GM23338 (cell line): ENCODE measurements at regions not wholly inside any gene's neighbourhood (a gene's known extent, or its start where the extent isn't known, plus 50 kb on each side); places are given as distances from the start of the nearest gene placed in this dataset.

Source experiments
- ATAC-seq: fragments of 200-7000 bp; cut with Tn5 transposase; 3 replicates; pipeline ENCODE4 v1.9.1; 2020
- DNase-seq: peaks from one replicate; pipeline ENCODE4 v3.0.0-alpha.2; 2015; ENCODE audit warnings: low spot score
- H2AFZ ChIP-seq: fragments of 200-600 bp; sonication (generic); 2 replicates; pipeline ENCODE4 v1.8.0; 2016; ENCODE audit warnings: antibody characterized with exemption, mild to moderate bottlenecking, moderate library complexity
- H3F3A ChIP-seq: fragments of 200-600 bp; sonication (generic); replicated peaks from 2 replicates; pipeline ENCODE4 v1.8.0; 2017; ENCODE audit warnings: antibody characterized with exemption, mixed run types, low read depth
- H3K27ac ChIP-seq: fragments of 200-600 bp; sonication (generic); 2 replicates; pipeline ENCODE4 v1.6.1; 2016; ENCODE audit warnings: low read depth
- H3K27me3 ChIP-seq: fragments of 200-600 bp; sonication (generic); 2 replicates; pipeline ENCODE4 v1.8.0; 2016; ENCODE audit warnings: mild to moderate bottlenecking, mixed run types, moderate library complexity; ENCODE audit not compliant: insufficient read depth
- H3K36me3 ChIP-seq: fragments of 200-600 bp; sonication (generic); 2 replicates; pipeline ENCODE4 v1.8.0; 2016; ENCODE audit warnings: mild to moderate bottlenecking; ENCODE audit not compliant: insufficient read depth
- H3K4me1 ChIP-seq: fragments of 200-600 bp; sonication (generic); 2 replicates; pipeline ENCODE4 v1.8.0; 2016; ENCODE audit warnings: mild to moderate bottlenecking, moderate library complexity; ENCODE audit not compliant: insufficient read depth
- H3K4me2 ChIP-seq: fragments of 200-600 bp; sonication (generic); 2 replicates; pipeline ENCODE4 v1.7.1; 2017; ENCODE audit warnings: mixed run types
- H3K4me3 ChIP-seq: fragments of 200-600 bp; sonication (generic); 2 replicates; pipeline ENCODE4 v1.6.1; 2016; ENCODE audit warnings: mixed run types
- H3K79me2 ChIP-seq: fragments of 200-600 bp; sonication (generic); replicated peaks from 2 replicates; pipeline ENCODE4 v1.8.0; 2017; ENCODE audit warnings: mild to moderate bottlenecking; ENCODE audit not compliant: insufficient read depth
- H3K9me2 ChIP-seq: fragments of 200-600 bp; sonication (generic); 2 replicates; pipeline ENCODE4 v1.8.0; 2017; ENCODE audit not compliant: insufficient read depth
- H4K20me1 ChIP-seq: fragments of 200-600 bp; sonication (generic); replicated peaks from 2 replicates; pipeline ENCODE4 v1.8.0; 2017; ENCODE audit warnings: mild to moderate bottlenecking; ENCODE audit not compliant: insufficient read depth
- H3K27ac Mint-ChIP-seq: 2 replicates; pipeline ENCODE4 v1.8.0; 2020; ENCODE audit warnings: inconsistent platforms, mild to moderate bottlenecking, moderate library complexity, mixed read lengths
- H3K27me3 Mint-ChIP-seq: 3 replicates; pipeline ENCODE4 v1.8.0; 2022; ENCODE audit warnings: low read depth, mild to moderate bottlenecking, moderate library complexity, mixed read lengths, inconsistent platforms; ENCODE audit not compliant: insufficient read depth, poor library complexity
- H3K36me3 Mint-ChIP-seq: 3 replicates; pipeline ENCODE4 v1.8.0; 2021; ENCODE audit warnings: low read depth, mild to moderate bottlenecking, inconsistent platforms, moderate library complexity, mixed read lengths
- H3K4me1 Mint-ChIP-seq: 3 replicates; pipeline ENCODE4 v1.8.0; 2020; ENCODE audit warnings: mild to moderate bottlenecking, inconsistent platforms, mixed read lengths
- H3K4me3 Mint-ChIP-seq: 3 replicates; pipeline ENCODE4 v1.8.0; 2021; ENCODE audit warnings: moderate library complexity, mild to moderate bottlenecking, inconsistent platforms, mixed read lengths
- H3K9me3 Mint-ChIP-seq: 3 replicates; pipeline ENCODE4 v1.8.0; 2020; ENCODE audit warnings: moderate library complexity, mild to moderate bottlenecking, inconsistent platforms, mixed read lengths
- EZH2 ChIP-seq: fragments of 200-600 bp; sonication (generic); IDR thresholded peaks from one replicate; pipeline ENCODE4 v1.8.0; 2017; ENCODE audit warnings: antibody characterized with exemption, mild to moderate bottlenecking, low read depth; ENCODE audit not compliant: unreplicated experiment
- EZH2phosphoT487 ChIP-seq: fragments of 200-600 bp; sonication (generic); IDR thresholded peaks from one replicate; pipeline ENCODE4 v1.8.1; 2018; ENCODE audit warnings: antibody characterized with exemption; ENCODE audit not compliant: unreplicated experiment
- JUNB ChIP-seq: IDR thresholded peaks from one replicate; pipeline ENCODE4 v1.6.1; 2016; ENCODE audit warnings: antibody characterized with exemption; ENCODE audit not compliant: unreplicated experiment
- NANOG ChIP-seq: IDR thresholded peaks from 2 replicates; pipeline ENCODE4 v1.6.1; 2016; ENCODE audit warnings: antibody characterized with exemption, borderline replicate concordance
- POLR2AphosphoS5 ChIP-seq: IDR thresholded peaks from 2 replicates; pipeline ENCODE4 v1.6.1; 2016; ENCODE audit warnings: antibody characterized with exemption, low read depth
- STAT1 ChIP-seq: IDR thresholded peaks from one replicate; pipeline ENCODE4 v1.6.1; 2016; ENCODE audit warnings: antibody characterized with exemption; ENCODE audit not compliant: unreplicated experiment
- ZNF114 ChIP-seq: fragments of 250-450 bp; sonication (Bioruptor Pico); IDR thresholded peaks from 2 replicates; pipeline ENCODE4 v1.5.0; 2020; ENCODE audit warnings: mild to moderate bottlenecking, moderate library complexity
- ZNF331 ChIP-seq: fragments of 250-450 bp; sonication (Bioruptor Pico); IDR thresholded peaks from 2 replicates; pipeline ENCODE4 v1.5.0; 2020; ENCODE audit warnings: low read depth, mild to moderate bottlenecking, moderate library complexity
- TF ChIP-seq, protein P1 (sequence below): IDR thresholded peaks from 2 replicates; pipeline ENCODE4 v1.6.1; 2016; ENCODE audit warnings: antibody characterized with exemption
- TF ChIP-seq, protein P2 (sequence below): IDR thresholded peaks from one replicate; pipeline ENCODE4 v1.6.1; 2018; ENCODE audit warnings: antibody characterized with exemption; ENCODE audit not compliant: unreplicated experiment
- TF ChIP-seq, protein P3 (sequence below), 2 experiments: fragments of 200-600 bp in 1 of 2; sonication (generic) in 1 of 2; conservative IDR thresholded peaks; 2 replicates each; pipeline versions ENCODE4 v1.5.1 to v1.6.1; 2016 to 2017; ENCODE audit warnings: antibody characterized with exemption in 2 of 2, low read depth in 2 of 2, mild to moderate bottlenecking in 2 of 2, moderate library complexity in 1 of 2
- TF ChIP-seq, protein P4 (sequence below): fragments of 250-450 bp; sonication (Bioruptor Pico); IDR thresholded peaks from 2 replicates; pipeline ENCODE4 v1.5.0; 2020; ENCODE audit warnings: mild to moderate bottlenecking, moderate library complexity

DNA sequence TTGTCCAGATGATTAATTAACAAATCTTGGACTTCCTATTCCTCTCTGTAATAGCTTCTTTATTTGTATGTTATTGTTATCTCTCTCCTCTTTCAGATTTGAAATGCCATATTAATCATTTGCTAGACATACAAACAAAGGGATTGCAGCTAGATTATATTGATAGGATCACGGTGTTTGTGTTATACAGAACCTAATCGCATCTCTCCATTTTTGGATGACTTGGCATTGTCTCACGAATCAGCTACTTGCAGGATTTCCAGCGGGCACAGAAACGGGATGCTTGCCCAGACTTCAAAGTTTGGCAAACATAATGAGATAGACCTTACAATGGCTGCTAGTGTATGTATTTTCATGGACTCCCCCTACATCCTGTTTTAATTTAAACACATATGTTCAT is 368.1 kb downstream of the TLE4 start:
- Histone ChIP-seq H3K4me1 (no peaks in the 10 kb centered on the region), H3K4me3 (no peak overlapping the region), H3F3A (no peaks in the 10 kb centered on the region), H3K27ac (no peak overlapping the region), H3K27me3 (no peaks in the 10 kb centered on the region), H3K4me2 (no peak overlapping the region), H3K36me3 (no peaks in the 10 kb centered on the region), H4K20me1 (no peaks in the 10 kb centered on the region), H2AFZ (no peak overlapping the region), H3K79me2 (no peaks in the 10 kb centered on the region), H3K9me2 (peaks cover 3% of the 10 kb centered on the region; the same call in 1 of the 2 replicates)
- ATAC-seq = no peak
- no peak for TF ChIP-seq STAT1
- TF ChIP-seq ZNF114 (CRISPR knock-in tag) = no peak
- no peak for TF ChIP-seq EZH2
- TF ChIP-seq, protein P1, sequence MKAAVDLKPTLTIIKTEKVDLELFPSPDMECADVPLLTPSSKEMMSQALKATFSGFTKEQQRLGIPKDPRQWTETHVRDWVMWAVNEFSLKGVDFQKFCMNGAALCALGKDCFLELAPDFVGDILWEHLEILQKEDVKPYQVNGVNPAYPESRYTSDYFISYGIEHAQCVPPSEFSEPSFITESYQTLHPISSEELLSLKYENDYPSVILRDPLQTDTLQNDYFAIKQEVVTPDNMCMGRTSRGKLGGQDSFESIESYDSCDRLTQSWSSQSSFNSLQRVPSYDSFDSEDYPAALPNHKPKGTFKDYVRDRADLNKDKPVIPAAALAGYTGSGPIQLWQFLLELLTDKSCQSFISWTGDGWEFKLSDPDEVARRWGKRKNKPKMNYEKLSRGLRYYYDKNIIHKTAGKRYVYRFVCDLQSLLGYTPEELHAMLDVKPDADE = no peak
- TF ChIP-seq, protein P2, sequence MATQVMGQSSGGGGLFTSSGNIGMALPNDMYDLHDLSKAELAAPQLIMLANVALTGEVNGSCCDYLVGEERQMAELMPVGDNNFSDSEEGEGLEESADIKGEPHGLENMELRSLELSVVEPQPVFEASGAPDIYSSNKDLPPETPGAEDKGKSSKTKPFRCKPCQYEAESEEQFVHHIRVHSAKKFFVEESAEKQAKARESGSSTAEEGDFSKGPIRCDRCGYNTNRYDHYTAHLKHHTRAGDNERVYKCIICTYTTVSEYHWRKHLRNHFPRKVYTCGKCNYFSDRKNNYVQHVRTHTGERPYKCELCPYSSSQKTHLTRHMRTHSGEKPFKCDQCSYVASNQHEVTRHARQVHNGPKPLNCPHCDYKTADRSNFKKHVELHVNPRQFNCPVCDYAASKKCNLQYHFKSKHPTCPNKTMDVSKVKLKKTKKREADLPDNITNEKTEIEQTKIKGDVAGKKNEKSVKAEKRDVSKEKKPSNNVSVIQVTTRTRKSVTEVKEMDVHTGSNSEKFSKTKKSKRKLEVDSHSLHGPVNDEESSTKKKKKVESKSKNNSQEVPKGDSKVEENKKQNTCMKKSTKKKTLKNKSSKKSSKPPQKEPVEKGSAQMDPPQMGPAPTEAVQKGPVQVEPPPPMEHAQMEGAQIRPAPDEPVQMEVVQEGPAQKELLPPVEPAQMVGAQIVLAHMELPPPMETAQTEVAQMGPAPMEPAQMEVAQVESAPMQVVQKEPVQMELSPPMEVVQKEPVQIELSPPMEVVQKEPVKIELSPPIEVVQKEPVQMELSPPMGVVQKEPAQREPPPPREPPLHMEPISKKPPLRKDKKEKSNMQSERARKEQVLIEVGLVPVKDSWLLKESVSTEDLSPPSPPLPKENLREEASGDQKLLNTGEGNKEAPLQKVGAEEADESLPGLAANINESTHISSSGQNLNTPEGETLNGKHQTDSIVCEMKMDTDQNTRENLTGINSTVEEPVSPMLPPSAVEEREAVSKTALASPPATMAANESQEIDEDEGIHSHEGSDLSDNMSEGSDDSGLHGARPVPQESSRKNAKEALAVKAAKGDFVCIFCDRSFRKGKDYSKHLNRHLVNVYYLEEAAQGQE = no peak
- TF ChIP-seq NANOG = no peak
- TF ChIP-seq, protein P3, sequence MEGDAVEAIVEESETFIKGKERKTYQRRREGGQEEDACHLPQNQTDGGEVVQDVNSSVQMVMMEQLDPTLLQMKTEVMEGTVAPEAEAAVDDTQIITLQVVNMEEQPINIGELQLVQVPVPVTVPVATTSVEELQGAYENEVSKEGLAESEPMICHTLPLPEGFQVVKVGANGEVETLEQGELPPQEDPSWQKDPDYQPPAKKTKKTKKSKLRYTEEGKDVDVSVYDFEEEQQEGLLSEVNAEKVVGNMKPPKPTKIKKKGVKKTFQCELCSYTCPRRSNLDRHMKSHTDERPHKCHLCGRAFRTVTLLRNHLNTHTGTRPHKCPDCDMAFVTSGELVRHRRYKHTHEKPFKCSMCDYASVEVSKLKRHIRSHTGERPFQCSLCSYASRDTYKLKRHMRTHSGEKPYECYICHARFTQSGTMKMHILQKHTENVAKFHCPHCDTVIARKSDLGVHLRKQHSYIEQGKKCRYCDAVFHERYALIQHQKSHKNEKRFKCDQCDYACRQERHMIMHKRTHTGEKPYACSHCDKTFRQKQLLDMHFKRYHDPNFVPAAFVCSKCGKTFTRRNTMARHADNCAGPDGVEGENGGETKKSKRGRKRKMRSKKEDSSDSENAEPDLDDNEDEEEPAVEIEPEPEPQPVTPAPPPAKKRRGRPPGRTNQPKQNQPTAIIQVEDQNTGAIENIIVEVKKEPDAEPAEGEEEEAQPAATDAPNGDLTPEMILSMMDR (conservative IDR thresholded peaks at IDR 0.05; ENCODE audit: low read depth in 2 of 2) = no peak
- TF ChIP-seq, protein P4, sequence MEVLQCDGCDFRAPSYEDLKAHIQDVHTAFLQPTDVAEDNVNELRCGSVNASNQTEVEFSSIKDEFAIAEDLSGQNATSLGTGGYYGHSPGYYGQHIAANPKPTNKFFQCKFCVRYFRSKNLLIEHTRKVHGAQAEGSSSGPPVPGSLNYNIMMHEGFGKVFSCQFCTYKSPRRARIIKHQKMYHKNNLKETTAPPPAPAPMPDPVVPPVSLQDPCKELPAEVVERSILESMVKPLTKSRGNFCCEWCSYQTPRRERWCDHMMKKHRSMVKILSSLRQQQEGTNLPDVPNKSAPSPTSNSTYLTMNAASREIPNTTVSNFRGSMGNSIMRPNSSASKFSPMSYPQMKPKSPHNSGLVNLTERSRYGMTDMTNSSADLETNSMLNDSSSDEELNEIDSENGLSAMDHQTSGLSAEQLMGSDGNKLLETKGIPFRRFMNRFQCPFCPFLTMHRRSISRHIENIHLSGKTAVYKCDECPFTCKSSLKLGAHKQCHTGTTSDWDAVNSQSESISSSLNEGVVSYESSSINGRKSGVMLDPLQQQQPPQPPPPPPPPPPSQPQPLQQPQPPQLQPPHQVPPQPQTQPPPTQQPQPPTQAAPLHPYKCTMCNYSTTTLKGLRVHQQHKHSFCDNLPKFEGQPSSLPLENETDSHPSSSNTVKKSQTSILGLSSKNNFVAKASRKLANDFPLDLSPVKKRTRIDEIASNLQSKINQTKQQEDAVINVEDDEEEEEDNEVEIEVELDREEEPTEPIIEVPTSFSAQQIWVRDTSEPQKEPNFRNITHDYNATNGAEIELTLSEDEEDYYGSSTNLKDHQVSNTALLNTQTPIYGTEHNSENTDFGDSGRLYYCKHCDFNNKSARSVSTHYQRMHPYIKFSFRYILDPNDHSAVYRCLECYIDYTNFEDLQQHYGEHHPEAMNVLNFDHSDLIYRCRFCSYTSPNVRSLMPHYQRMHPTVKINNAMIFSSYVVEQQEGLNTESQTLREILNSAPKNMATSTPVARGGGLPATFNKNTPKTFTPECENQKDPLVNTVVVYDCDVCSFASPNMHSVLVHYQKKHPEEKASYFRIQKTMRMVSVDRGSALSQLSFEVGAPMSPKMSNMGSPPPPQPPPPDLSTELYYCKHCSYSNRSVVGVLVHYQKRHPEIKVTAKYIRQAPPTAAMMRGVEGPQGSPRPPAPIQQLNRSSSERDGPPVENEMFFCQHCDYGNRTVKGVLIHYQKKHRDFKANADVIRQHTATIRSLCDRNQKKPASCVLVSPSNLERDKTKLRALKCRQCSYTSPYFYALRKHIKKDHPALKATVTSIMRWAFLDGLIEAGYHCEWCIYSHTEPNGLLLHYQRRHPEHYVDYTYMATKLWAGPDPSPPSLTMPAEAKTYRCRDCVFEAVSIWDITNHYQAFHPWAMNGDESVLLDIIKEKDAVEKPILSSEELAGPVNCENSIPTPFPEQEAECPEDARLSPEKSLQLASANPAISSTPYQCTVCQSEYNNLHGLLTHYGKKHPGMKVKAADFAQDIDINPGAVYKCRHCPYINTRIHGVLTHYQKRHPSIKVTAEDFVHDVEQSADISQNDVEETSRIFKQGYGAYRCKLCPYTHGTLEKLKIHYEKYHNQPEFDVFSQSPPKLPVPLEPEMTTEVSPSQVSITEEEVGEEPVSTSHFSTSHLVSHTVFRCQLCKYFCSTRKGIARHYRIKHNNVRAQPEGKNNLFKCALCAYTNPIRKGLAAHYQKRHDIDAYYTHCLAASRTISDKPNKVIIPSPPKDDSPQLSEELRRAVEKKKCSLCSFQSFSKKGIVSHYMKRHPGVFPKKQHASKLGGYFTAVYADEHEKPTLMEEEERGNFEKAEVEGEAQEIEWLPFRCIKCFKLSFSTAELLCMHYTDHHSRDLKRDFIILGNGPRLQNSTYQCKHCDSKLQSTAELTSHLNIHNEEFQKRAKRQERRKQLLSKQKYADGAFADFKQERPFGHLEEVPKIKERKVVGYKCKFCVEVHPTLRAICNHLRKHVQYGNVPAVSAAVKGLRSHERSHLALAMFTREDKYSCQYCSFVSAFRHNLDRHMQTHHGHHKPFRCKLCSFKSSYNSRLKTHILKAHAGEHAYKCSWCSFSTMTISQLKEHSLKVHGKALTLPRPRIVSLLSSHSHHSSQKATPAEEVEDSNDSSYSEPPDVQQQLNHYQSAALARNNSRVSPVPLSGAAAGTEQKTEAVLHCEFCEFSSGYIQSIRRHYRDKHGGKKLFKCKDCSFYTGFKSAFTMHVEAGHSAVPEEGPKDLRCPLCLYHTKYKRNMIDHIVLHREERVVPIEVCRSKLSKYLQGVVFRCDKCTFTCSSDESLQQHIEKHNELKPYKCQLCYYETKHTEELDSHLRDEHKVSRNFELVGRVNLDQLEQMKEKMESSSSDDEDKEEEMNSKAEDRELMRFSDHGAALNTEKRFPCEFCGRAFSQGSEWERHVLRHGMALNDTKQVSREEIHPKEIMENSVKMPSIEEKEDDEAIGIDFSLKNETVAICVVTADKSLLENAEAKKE (CRISPR knock-in tag) = no peak
- no peak for TF ChIP-seq EZH2phosphoT487
- no peak for TF ChIP-seq POLR2AphosphoS5
- no peak for TF ChIP-seq JUNB
- TF ChIP-seq ZNF331 (CRISPR knock-in tag) = no peak
- Mint-ChIP-seq H3K27ac (no peak overlapping the region), H3K4me1 (peaks cover 6% of the 10 kb centered on the region), H3K36me3 (no peaks in the 10 kb centered on the region), H3K27me3 (no peaks in the 10 kb centered on the region), H3K9me3 (no peaks in the 10 kb centered on the region), H3K4me3 (no peak overlapping the region)
- no peak for DNase-seq
